ENCODE measurements at regions not wholly inside any gene's neighbourhood (a gene's known extent, or its start where the extent isn't known, plus 50 kb on each side); places are given as distances from the start of the nearest gene placed in this dataset.

GRCh38 chr5:92147266-92147665, 764.1 kb upstream of the ARRDC3 start:
- no peak for TF ChIP-seq CTCF (conservative IDR thresholded peaks at IDR 0.05)
- TF ChIP-seq ZFX (IDR thresholded peaks at IDR 0.05), result no peak
